Spleen (tissue), 11 donors: ENCODE measurements at regions not wholly inside any gene's neighbourhood (a gene's known extent, or its start where the extent isn't known, plus 50 kb on each side); places are given as distances from the start of the nearest gene placed in this dataset.

Experiments used
- DNase-seq: peaks from one replicate; pipeline ENCODE4 v3.0.0-alpha.2; 2020
- H3K27ac ChIP-seq, 8 donors: fragments of 200-600 bp; sonication (generic) in 7 of 8; 1 replicate in 4 of 8; 2 replicates in 4 of 8; pipeline versions ENCODE4 v1.5.0 to v1.8.0; 2016 to 2021; ENCODE audit warnings: inconsistent platforms in 4 of 8, mild to moderate bottlenecking in 4 of 8, moderate library complexity in 1 of 8
- H3K27me3 ChIP-seq, 7 donors: fragments of 200-600 bp; sonication (generic) in 6 of 7; replicated peaks in 1 of 7; 1 replicate in 4 of 7; 2 replicates in 3 of 7; pipeline versions ENCODE4 v1.5.0 to v1.8.0; 2016 to 2021; ENCODE audit warnings: inconsistent platforms in 3 of 7, mild to moderate bottlenecking in 1 of 7
- H3K36me3 ChIP-seq, 6 donors: fragments of 200-600 bp; sonication (generic) in 5 of 6; 1 replicate in 4 of 6; 2 replicates in 2 of 6; pipeline versions ENCODE4 v1.5.0 to v1.8.0; 2016 to 2021; ENCODE audit warnings: inconsistent platforms in 2 of 6
- H3K4me1 ChIP-seq, 6 donors: fragments of 200-600 bp; sonication (generic) in 5 of 6; 1 replicate in 3 of 6; 2 replicates in 3 of 6; pipeline versions ENCODE4 v1.5.0 to v1.8.0; 2016 to 2021; ENCODE audit warnings: inconsistent platforms in 3 of 6
- H3K4me3 ChIP-seq, 8 donors: fragments of 200-600 bp; sonication (generic) in 7 of 8; 1 replicate in 4 of 8; 2 replicates in 4 of 8; pipeline versions ENCODE4 v1.5.0 to v1.8.0; 2016 to 2021; ENCODE audit warnings: inconsistent platforms in 4 of 8, mild to moderate bottlenecking in 4 of 8, moderate library complexity in 2 of 8
- H3K9me3 ChIP-seq, 8 donors: fragments of 200-600 bp; sonication (generic) in 7 of 8; 1 replicate in 4 of 8; 2 replicates in 4 of 8; pipeline versions ENCODE4 v1.5.0 to v1.8.0; 2016 to 2021; ENCODE audit warnings: inconsistent platforms in 4 of 8
- POLR2A ChIP-seq, 3 donors: fragments of 450-650 bp; IDR thresholded peaks; one replicate each; pipeline ENCODE4 v1.5.1; 2017; ENCODE audit warnings: antibody characterized with exemption in 3 of 3, mild to moderate bottlenecking in 1 of 3
- POLR2AphosphoS5 ChIP-seq, 3 donors: sonication (generic); formaldehyde crosslinking; IDR thresholded peaks; one replicate each; pipeline ENCODE4 v1.5.1; 2017; ENCODE audit warnings: antibody characterized with exemption in 3 of 3
- WGBS, 5 donors: extraction: QIAGEN DNeasy Blood & Tissue Kit in 3 of 5; methylation state at CpG; one replicate each; pipeline versions ENCODE4 v1.1.5 to v1.1.7; 2013 to 2018; 5-methylcytosine and 5-hydroxymethylcytosine counted together
- intact Hi-C: fragments of 100-400 bp; cut with DNase I; formaldehyde crosslinking; loops from one replicate; pipeline ENCODE4 v1.15.0; 2023; ENCODE audit warnings: low total_unique reads
- TF ChIP-seq, protein P1 (sequence below), 11 experiments: fragments of 200-600 bp in 7 of 11; fragments of 450-650 bp in 4 of 11; sonication (generic) in 4 of 11; IDR thresholded peaks in 8 of 11; conservative IDR thresholded peaks in 3 of 11; 1 replicate in 7 of 11; 2 replicates in 4 of 11; pipeline versions ENCODE4 v1.4.0 to v1.8.0; 2016 to 2021; ENCODE audit warnings: antibody characterized with exemption in 11 of 11, inconsistent platforms in 4 of 11, mild to moderate bottlenecking in 1 of 11
- donor health status: healthy with polysubstance abuse.
- donor health status: DM: no; HTN: no; CAD: no; lungs with moderate emphysema.
- donor health status: DM: no; HTN: no; CAD: no.
- donor health status: Bipolar disorder and iron deficiency.
- donor health status: healthy.
- donor health status: DM: no; HTN: no; CAD: no.
- donor health status: DM: yes; HTN: yes; CAD: no.

DNA sequence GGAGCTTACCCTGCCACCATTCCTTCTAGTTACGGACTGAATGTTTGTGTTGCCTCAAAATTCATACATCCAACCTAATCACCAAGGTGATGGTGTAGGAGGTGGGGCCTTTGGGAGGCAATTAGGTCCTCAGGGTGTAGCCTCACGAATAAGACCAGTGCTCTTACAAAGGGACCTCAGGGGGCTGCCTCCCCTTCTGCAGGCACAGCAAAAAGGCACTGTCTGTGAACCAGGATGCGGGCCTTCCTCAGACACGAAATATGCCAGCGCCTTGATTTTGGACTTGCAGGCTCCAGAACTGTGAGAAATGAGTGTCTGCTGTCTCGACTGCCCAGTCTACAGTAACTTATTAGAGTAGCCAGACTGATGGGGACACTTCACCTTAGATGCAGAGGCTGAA, 150.4 kb upstream of the HDAC4 start:
- H3K9me3 ChIP-seq = no peaks in the 10 kb centered on the region
- H3K4me1 ChIP-seq = no peaks in the 10 kb centered on the region
- intact Hi-C loops = no loop called here
- TF ChIP-seq, protein P1, sequence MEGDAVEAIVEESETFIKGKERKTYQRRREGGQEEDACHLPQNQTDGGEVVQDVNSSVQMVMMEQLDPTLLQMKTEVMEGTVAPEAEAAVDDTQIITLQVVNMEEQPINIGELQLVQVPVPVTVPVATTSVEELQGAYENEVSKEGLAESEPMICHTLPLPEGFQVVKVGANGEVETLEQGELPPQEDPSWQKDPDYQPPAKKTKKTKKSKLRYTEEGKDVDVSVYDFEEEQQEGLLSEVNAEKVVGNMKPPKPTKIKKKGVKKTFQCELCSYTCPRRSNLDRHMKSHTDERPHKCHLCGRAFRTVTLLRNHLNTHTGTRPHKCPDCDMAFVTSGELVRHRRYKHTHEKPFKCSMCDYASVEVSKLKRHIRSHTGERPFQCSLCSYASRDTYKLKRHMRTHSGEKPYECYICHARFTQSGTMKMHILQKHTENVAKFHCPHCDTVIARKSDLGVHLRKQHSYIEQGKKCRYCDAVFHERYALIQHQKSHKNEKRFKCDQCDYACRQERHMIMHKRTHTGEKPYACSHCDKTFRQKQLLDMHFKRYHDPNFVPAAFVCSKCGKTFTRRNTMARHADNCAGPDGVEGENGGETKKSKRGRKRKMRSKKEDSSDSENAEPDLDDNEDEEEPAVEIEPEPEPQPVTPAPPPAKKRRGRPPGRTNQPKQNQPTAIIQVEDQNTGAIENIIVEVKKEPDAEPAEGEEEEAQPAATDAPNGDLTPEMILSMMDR (IDR thresholded peaks at IDR 0.05 in 8 of 11, conservative IDR thresholded peaks at IDR 0.05 in 3 of 11) = no peak
- no peak for TF ChIP-seq POLR2A (IDR thresholded peaks at IDR 0.05)
- no peak for TF ChIP-seq POLR2AphosphoS5 (IDR thresholded peaks at IDR 0.05)
- H3K4me3 ChIP-seq = no peak overlapping the region
- WGBS, 5 donors = 81 to 95% (median 88%) methylated on average over 6 of the region's 6 CpGs
- H3K27me3 ChIP-seq = peaks cover 0 to 29% (median 0%) of the 10 kb centered on the region in 7 donors
- peak; percentile 29 for DNase-seq
- no peaks in the 10 kb centered on the region for H3K36me3 ChIP-seq
- no peak overlapping the region for H3K27ac ChIP-seq

DNA sequence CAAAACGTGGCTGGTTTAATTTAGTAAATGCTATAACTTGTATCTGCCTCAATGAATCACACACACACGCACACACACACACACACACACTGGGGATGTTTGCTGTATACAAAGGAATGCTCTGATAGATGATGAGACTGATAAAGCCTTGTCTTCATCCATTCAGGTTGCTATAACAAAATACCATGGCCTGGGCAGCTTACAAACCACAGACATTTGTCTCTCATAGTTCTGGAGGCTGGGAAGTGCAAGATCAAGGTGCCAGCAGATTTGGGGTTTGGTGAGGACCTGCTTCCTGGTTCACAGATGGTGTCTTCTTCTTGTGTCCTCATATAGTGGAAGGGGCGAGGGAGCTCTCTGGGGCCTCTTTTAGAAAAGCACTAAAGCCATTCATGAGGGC, 149.5 kb upstream of the HDAC4 start:
- Histone ChIP-seq H3K27ac (no peak overlapping the region), H3K4me1 (no peaks in the 10 kb centered on the region), H3K4me3 (no peak overlapping the region), H3K36me3 (no peaks in the 10 kb centered on the region), H3K9me3 (no peaks in the 10 kb centered on the region), H3K27me3 (peaks cover 0 to 38% (median 0%) of the 10 kb centered on the region in 7 donors)
- TF ChIP-seq POLR2AphosphoS5 (IDR thresholded peaks at IDR 0.05) (no peak), POLR2A (IDR thresholded peaks at IDR 0.05) (no peak)
- TF ChIP-seq, protein P1 (IDR thresholded peaks at IDR 0.05 in 8 of 11, conservative IDR thresholded peaks at IDR 0.05 in 3 of 11) = no peak
- intact Hi-C loops = no loop called here
- peak; percentile 22 for DNase-seq
- 46 to 78% (median 52%) methylated on average over 2 to 3 of the region's 3 CpGs for WGBS, 5 donors

DNA sequence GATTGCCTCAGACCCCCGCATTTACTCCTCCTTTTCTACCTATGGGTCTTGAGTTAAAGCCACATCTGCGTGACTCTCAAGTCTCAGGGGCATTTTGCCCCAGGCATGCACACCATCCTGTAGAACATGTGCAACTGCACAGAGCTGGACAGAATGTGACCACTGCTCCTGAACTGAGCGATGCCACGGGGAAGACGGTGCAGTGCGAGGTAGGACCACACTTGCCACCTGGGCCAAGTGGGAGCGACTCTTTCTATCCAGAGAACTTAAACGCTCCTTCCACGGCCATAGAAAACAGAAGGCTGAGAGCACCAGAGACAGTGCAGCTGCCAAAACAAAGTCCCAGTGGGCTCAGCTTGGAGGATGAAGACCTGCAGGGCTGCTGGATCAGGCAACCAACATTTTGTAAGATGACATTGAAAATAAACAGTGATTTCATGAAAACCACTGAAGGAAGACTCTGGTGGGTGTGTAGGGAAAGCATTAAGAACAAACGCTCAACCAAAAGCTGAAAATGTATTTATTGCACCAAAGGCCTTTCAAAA, 149.0 kb upstream of the HDAC4 start:
- peak; percentile 27 for DNase-seq
- 90 to 94% (median 93%) methylated on average over 10 of the region's 10 CpGs for WGBS, 5 donors
- Histone ChIP-seq H3K27ac (no peak overlapping the region), H3K27me3 (peaks cover 0 to 33% (median 0%) of the 10 kb centered on the region in 7 donors), H3K9me3 (no peaks in the 10 kb centered on the region), H3K4me1 (no peaks in the 10 kb centered on the region), H3K36me3 (no peaks in the 10 kb centered on the region), H3K4me3 (no peak overlapping the region)
- TF ChIP-seq, protein P1 (IDR thresholded peaks at IDR 0.05 in 8 of 11, conservative IDR thresholded peaks at IDR 0.05 in 3 of 11) = no peak
- TF ChIP-seq POLR2A (IDR thresholded peaks at IDR 0.05) = no peak
- intact Hi-C loops = no loop called here

DNA sequence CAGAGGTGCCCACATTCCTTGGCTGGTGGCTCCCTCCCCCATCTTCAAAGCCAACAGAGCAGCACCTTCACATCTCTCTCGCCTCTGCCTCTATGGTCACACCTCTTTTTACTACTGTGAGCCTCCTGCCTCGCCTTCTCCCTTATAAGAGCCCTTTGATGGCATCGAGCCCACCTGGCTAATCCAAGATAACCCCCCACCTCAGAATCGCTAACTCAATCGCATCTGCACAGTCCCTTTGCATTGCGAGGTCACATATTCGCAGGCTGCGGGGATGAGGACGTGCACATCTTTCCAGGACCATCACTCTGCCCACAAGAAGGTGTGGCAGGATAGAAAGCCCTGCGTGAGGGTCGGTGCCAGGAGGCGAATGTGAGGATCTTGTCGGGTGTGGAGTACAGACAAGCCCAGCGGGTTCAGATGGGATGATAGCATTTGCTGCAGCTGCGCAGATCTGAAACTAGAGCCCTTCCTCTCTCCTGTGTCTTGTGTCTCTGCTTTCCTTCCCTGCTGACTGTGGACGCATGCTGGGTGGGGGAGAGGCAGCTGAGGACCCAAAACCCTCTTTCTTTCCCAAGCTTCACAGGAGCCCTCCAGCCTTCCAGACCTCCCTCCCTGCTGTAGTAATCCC, 148.3 kb upstream of the HDAC4 start:
- no peaks in the 10 kb centered on the region for H3K4me1 ChIP-seq
- H3K36me3 ChIP-seq = no peaks in the 10 kb centered on the region
- peak; percentile 30 for DNase-seq
- no peak overlapping the region for H3K4me3 ChIP-seq
- WGBS, 5 donors = 78 to 91% (median 87%) methylated on average over 16 of the region's 16 CpGs
- H3K9me3 ChIP-seq = no peaks in the 10 kb centered on the region
- intact Hi-C loops = no loop called here
- TF ChIP-seq POLR2AphosphoS5 (IDR thresholded peaks at IDR 0.05) = no peak
- TF ChIP-seq, protein P1 (IDR thresholded peaks at IDR 0.05 in 8 of 11, conservative IDR thresholded peaks at IDR 0.05 in 3 of 11) = no peak
- TF ChIP-seq POLR2A (IDR thresholded peaks at IDR 0.05) = no peak
- H3K27me3 ChIP-seq = peaks cover 0 to 37% (median 0%) of the 10 kb centered on the region in 7 donors
- H3K27ac ChIP-seq = no peak overlapping the region
